Ishikawa (cell line): ENCODE measurements at regions not wholly inside any gene's neighbourhood (a gene's known extent, or its start where the extent isn't known, plus 50 kb on each side); places are given as distances from the start of the nearest gene placed in this dataset.

Experiments
- CEBPB ChIP-seq: IDR thresholded peaks from 2 replicates; pipeline ENCODE4 v1.6.1; 2012
- EGR1 ChIP-seq: IDR thresholded peaks from 2 replicates; pipeline ENCODE4 v1.6.1; 2012
- EP300 ChIP-seq: IDR thresholded peaks from 2 replicates; pipeline ENCODE4 v1.6.1; 2012; ENCODE audit warnings: borderline replicate concordance
- MAX ChIP-seq: IDR thresholded peaks from 2 replicates; pipeline ENCODE4 v1.6.1; 2012
- RAD21 ChIP-seq: IDR thresholded peaks from 2 replicates; pipeline ENCODE4 v1.6.1; 2012; ENCODE audit warnings: low read depth
- YY1 ChIP-seq: IDR thresholded peaks from 2 replicates; pipeline ENCODE4 v1.6.1; 2012; ENCODE audit warnings: low read depth

- no peak for TF ChIP-seq MAX
- TF ChIP-seq YY1: no peak
- no peak for TF ChIP-seq EGR1
- no peak for TF ChIP-seq EP300
- no peak for TF ChIP-seq CEBPB
- TF ChIP-seq RAD21: no peak
Measured at GRCh38 chr5:72694856-72695255, 121.6 kb upstream of the TNPO1 start.
